GM12878 (cell line): ENCODE measurements at regions not wholly inside any gene's neighbourhood (a gene's known extent, or its start where the extent isn't known, plus 50 kb on each side); places are given as distances from the start of the nearest gene placed in this dataset.

Experiments
- ATAC-seq: fragments of 200-7000 bp; cut with Tn5 transposase; 3 replicates; pipeline ENCODE4 v1.9.1; 2020; ENCODE audit warnings: mild to moderate bottlenecking, moderate library complexity
- BruUV-seq: library from RNA; stranded (reverse); fragments of 400-500 nt; replicated peaks from 2 replicates; lab custom pipeline; 2021; lab: Mats Ljungman, UMichigan
- CTCF ChIA-PET: fragments of 300-600 bp; sonication (Branson Sonifier 250); formaldehyde crosslinking; extraction: SDS; loops from one replicate; lab custom pipeline; 2021; ENCODE audit warnings: inconsistent platforms; lab: Yijun Ruan, JAX
- POLR2A ChIA-PET: fragments of 350-600 bp; formaldehyde crosslinking; extraction: SDS; loops from one replicate; lab custom pipeline; 2021; ENCODE audit warnings: inconsistent platforms; lab: Charles Lee
- RAD21 ChIA-PET: fragments of 300-600 bp; sonication (Branson Sonifier 250); formaldehyde crosslinking; loops from one replicate; lab custom pipeline; 2023; ENCODE audit warnings: antibody characterized with exemption; ENCODE audit not compliant: unreplicated experiment; lab: Charles Lee
- SMC1A ChIA-PET: fragments of 300-600 bp; sonication (Branson Sonifier 250); formaldehyde crosslinking; loops from one replicate; lab custom pipeline; 2023; ENCODE audit not compliant: unreplicated experiment, uncharacterized antibody; lab: Charles Lee
- DNase-seq: peaks from one replicate; pipeline ENCODE4 v3.0.0-alpha.2; 2011; ENCODE audit warnings: low read depth, low spot score
- FAIRE-seq: peaks from 3 replicates; lab custom pipeline; 2011; peaks lifted over from hg19 to GRCh38; lab: Jason Lieb, UNC
- H2AFZ ChIP-seq: 2 replicates; pipeline ENCODE4 v1.6.0; 2011; ENCODE audit warnings: low read depth, low read length, control low read depth; ENCODE audit not compliant: control insufficient read depth
- H3K27ac ChIP-seq: 2 replicates; pipeline ENCODE4 v1.5.1; 2011; ENCODE audit warnings: control low read depth; ENCODE audit not compliant: control insufficient read depth, insufficient read depth
- H3K27me3 ChIP-seq, 2 experiments: replicated peaks in 1 of 2; 2 replicates each; pipeline versions ENCODE4 v1.6.0 to v1.6.1; 2011; ENCODE audit warnings: low read length in 1 of 2; ENCODE audit not compliant: control insufficient read depth in 2 of 2, insufficient read depth in 2 of 2
- H3K36me3 ChIP-seq, 2 experiments: 2 replicates each; pipeline ENCODE4 v1.5.1; 2011; ENCODE audit warnings: low read length in 1 of 2; ENCODE audit not compliant: control insufficient read depth in 2 of 2, insufficient read depth in 2 of 2
- H3K4me1 ChIP-seq: 2 replicates; pipeline ENCODE4 v1.6.1; 2011; ENCODE audit warnings: mild to moderate bottlenecking, low read length, moderate library complexity, mixed read lengths; ENCODE audit not compliant: control insufficient read depth, insufficient read depth
- H3K4me2 ChIP-seq: 2 replicates; pipeline ENCODE4 v1.6.0; 2011; ENCODE audit warnings: control low read depth; ENCODE audit not compliant: control insufficient read depth, insufficient read depth
- H3K4me3 ChIP-seq: fragments of 200-600 bp; sonication (generic); 2 replicates; pipeline ENCODE4 v1.5.1; 2016
- H3K79me2 ChIP-seq: 2 replicates; pipeline ENCODE4 v1.6.0; 2011; ENCODE audit warnings: low read length; ENCODE audit not compliant: control insufficient read depth, insufficient read depth
- H3K9ac ChIP-seq: 2 replicates; pipeline ENCODE4 v1.8.0; 2011; ENCODE audit warnings: low read length, control low read depth, mixed read lengths; ENCODE audit not compliant: control insufficient read depth, insufficient read depth
- H3K9me3 ChIP-seq: replicated peaks from 3 replicates; pipeline ENCODE4 v1.5.1; 2011; ENCODE audit warnings: mild to moderate bottlenecking, low read length; ENCODE audit not compliant: control insufficient read depth, insufficient read depth
- H4K20me1 ChIP-seq: 2 replicates; pipeline ENCODE4 v1.6.0; 2011; ENCODE audit not compliant: control insufficient read depth, insufficient read depth
- FOXM1 ChIP-seq: IDR thresholded peaks from 2 replicates; pipeline ENCODE4 v1.6.1; 2012; ENCODE audit warnings: low read depth, mild to moderate bottlenecking, inconsistent platforms, low read length, moderate library complexity
- IRF4 ChIP-seq: IDR thresholded peaks from 2 replicates; pipeline ENCODE4 v1.6.1; 2011; ENCODE audit warnings: low read depth, low read length
- MTA3 ChIP-seq: IDR thresholded peaks from 2 replicates; pipeline ENCODE4 v1.6.1; 2012; ENCODE audit warnings: low read length, inconsistent platforms, borderline replicate concordance
- NBN ChIP-seq: fragments of 450-650 bp; IDR thresholded peaks from 2 replicates; pipeline ENCODE4 v1.6.1; 2016
- TBL1XR1 ChIP-seq: IDR thresholded peaks from 2 replicates; pipeline ENCODE4 v1.6.1; 2012; ENCODE audit warnings: low read depth, low read length, improper control_type of control experiment
- YBX1 ChIP-seq: fragments of 450-650 bp; IDR thresholded peaks from 2 replicates; pipeline ENCODE4 v1.6.1; 2016; ENCODE audit warnings: antibody characterized with exemption
- ZNF687 ChIP-seq: fragments of 450-650 bp; IDR thresholded peaks from 2 replicates; pipeline ENCODE4 v1.6.1; 2017; ENCODE audit warnings: mild to moderate bottlenecking, moderate library complexity
- WGBS: methylation state at CpG from one replicate; pipeline ENCODE4 v1.1.6; 2016; ENCODE audit warnings: low lambda C conversion rate; ENCODE audit not compliant: insufficient replicate concordance, insufficient coverage; ENCODE audit errors: missing lambda C conversion rate; 5-methylcytosine and 5-hydroxymethylcytosine counted together
- in situ Hi-C: fragments of 300-500 bp; cut with MboI; formaldehyde crosslinking; loops from 9 replicates; pipeline ENCODE4 v1.14.3; 2018; ENCODE audit warnings: mixed read lengths
- intact Hi-C: fragments of 100-400 bp; cut with micrococcal nuclease; formaldehyde crosslinking; loops from one replicate; pipeline ENCODE4 v1.14.2; 2022; ENCODE audit not compliant: unreplicated experiment

GRCh38 chr6:156622185-156622584 lies 155.0 kb upstream of the ARID1B start:
- WGBS = 51% methylated on average over 3 of the region's 3 CpGs
- ChIA-PET POLR2A (no interaction called here), RAD21 (no interaction called here), SMC1A (interaction anchor here (1.1 to 1.9 kb wide), 2 partner anchors 9 to 53 kb away, joined by 3 to 5 read pairs; no protein-coding TSS in a partner anchor), CTCF (interaction anchor here (1.1 to 1.8 kb wide), 2 partner anchors 16 to 147 kb away, joined by 3 to 4 read pairs; no protein-coding TSS in a partner anchor)
- DNase-seq (no peak), FAIRE-seq (no peak), ATAC-seq (no peak; the same call in 2 of the 3 replicates)
- Histone ChIP-seq H2AFZ (no peak overlapping the region), H4K20me1 (no peaks in the 10 kb centered on the region), H3K27me3 (no peaks in the 10 kb centered on the region), H3K36me3 (no peaks in the 10 kb centered on the region), H3K4me1 (no peaks in the 10 kb centered on the region), H3K9me3 (no peaks in the 10 kb centered on the region), H3K9ac (no peak overlapping the region), H3K27ac (no peak overlapping the region), H3K79me2 (no peaks in the 10 kb centered on the region), H3K4me3 (no peak overlapping the region), H3K4me2 (no peak overlapping the region)
- no TSS peak for BruUV-seq
- no peak for TF ChIP-seq MTA3
- TF ChIP-seq YBX1 = no peak
- no peak for TF ChIP-seq TBL1XR1
- no peak for TF ChIP-seq ZNF687
- TF ChIP-seq FOXM1 = no peak
- TF ChIP-seq NBN = no peak
- no peak for TF ChIP-seq IRF4
- intact Hi-C loops = no loop called here
- in situ Hi-C loops = no loop called here
